Common myeloid progenitor, CD34-positive (primary cell): ENCODE measurements at regions not wholly inside any gene's neighbourhood (a gene's known extent, or its start where the extent isn't known, plus 50 kb on each side); places are given as distances from the start of the nearest gene placed in this dataset.

Experiments used
- CTCF ChIA-PET: fragments of 350-600 bp; sonication (Branson Sonifier 250); formaldehyde crosslinking; loops from one replicate; lab custom pipeline; 2021; ENCODE audit warnings: antibody characterized with exemption; lab: Charles Lee
- POLR2A ChIA-PET: fragments of 350-600 bp; sonication (Branson Sonifier 250); formaldehyde crosslinking; loops from one replicate; lab custom pipeline; 2021; ENCODE audit warnings: antibody characterized with exemption; lab: Charles Lee
- DNase-seq, 3 donors: peaks; one replicate each; pipeline versions ENCODE4 v3.0.0 to v3.0.0-alpha.2; 2013
- H3K27ac ChIP-seq, 2 experiments: 1 replicate in 1 of 2; 2 replicates in 1 of 2; pipeline ENCODE4 v1.7.0; 2013; ENCODE audit warnings: inconsistent platforms in 2 of 2, low read length in 2 of 2, mild to moderate bottlenecking in 2 of 2, low read depth in 1 of 2, moderate library complexity in 1 of 2; ENCODE audit not compliant: severe bottlenecking in 2 of 2, insufficient read depth in 1 of 2, poor library complexity in 1 of 2
- H3K27me3 ChIP-seq, 5 experiments: replicated peaks in 2 of 5; 1 replicate in 3 of 5; 2 replicates in 2 of 5; pipeline versions ENCODE4 v1.6.1 to v1.7.0; 2013; ENCODE audit warnings: low read length in 4 of 5, mild to moderate bottlenecking in 2 of 5, moderate library complexity in 2 of 5, inconsistent platforms in 1 of 5; ENCODE audit not compliant: insufficient read depth in 5 of 5, control insufficient read depth in 4 of 5
- H3K36me3 ChIP-seq, 4 experiments: 1 replicate in 2 of 4; 2 replicates in 2 of 4; pipeline versions ENCODE4 v1.6.1 to v1.7.0; 2013; ENCODE audit warnings: low read length in 3 of 4, control low read depth in 1 of 4, mild to moderate bottlenecking in 1 of 4; ENCODE audit not compliant: control insufficient read depth in 4 of 4, insufficient read depth in 4 of 4
- H3K4me1 ChIP-seq, 4 experiments: 1 replicate in 3 of 4; 2 replicates in 1 of 4; pipeline versions ENCODE4 v1.6.1 to v1.7.1; 2013; ENCODE audit warnings: low read length in 3 of 4, mild to moderate bottlenecking in 3 of 4, control low read depth in 1 of 4, inconsistent platforms in 1 of 4, moderate library complexity in 1 of 4; ENCODE audit not compliant: control insufficient read depth in 4 of 4, insufficient read depth in 4 of 4; ENCODE audit errors: control extremely low read depth in 1 of 4
- H3K4me3 ChIP-seq, 7 experiments: 1 replicate in 4 of 7; 2 replicates in 3 of 7; pipeline versions ENCODE4 v1.5.1 to v1.7.0; 2013; ENCODE audit warnings: mild to moderate bottlenecking in 7 of 7, low read length in 6 of 7, moderate library complexity in 6 of 7, inconsistent platforms in 2 of 7, low read depth in 2 of 7, control low read depth in 1 of 7; ENCODE audit not compliant: insufficient read depth in 4 of 7, control insufficient read depth in 1 of 7; ENCODE audit errors: extremely low read depth in 1 of 7
- H3K9me3 ChIP-seq, 5 experiments: 1 replicate in 4 of 5; 2 replicates in 1 of 5; pipeline versions ENCODE4 v1.6.1 to v1.7.1; 2013; ENCODE audit warnings: low read length in 4 of 5, mild to moderate bottlenecking in 2 of 5, inconsistent platforms in 1 of 5, low read depth in 1 of 5, moderate library complexity in 1 of 5; ENCODE audit not compliant: control insufficient read depth in 4 of 5, insufficient read depth in 2 of 5; ENCODE audit errors: control extremely low read depth in 1 of 5
- WGBS: methylation state at CpG from one replicate; pipeline ENCODE4 v1.1.5; 2013; ENCODE audit not compliant: insufficient coverage; 5-methylcytosine and 5-hydroxymethylcytosine counted together

DNA sequence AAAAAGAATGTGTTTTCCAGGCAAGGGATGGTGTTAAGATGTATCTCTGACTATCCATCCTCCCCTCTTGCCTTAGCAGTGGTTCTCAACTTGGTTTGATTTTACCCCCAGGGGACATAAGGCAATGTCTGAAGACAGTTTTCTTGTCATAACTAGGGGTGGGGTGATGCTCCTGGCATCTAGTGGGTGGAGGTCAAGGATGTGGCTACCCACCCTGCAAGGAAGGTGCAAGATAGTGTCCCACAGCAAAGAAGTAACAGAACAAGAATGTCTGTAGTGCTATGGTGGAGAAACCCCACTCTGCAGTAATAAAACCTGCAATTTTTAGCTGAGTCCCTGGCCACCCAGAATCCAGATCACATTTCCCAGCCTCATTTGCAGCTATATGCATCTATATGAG lies 81.2 kb upstream of the TBL1X start:
- Histone ChIP-seq H3K4me3 (no peak overlapping the region), H3K4me1 (no peaks in the 10 kb centered on the region), H3K27ac (no peak overlapping the region), H3K9me3 (peaks cover 0 to 2% (median 0%) of the 10 kb centered on the region in 5 experiments), H3K36me3 (no peaks in the 10 kb centered on the region), H3K27me3 (no peaks in the 10 kb centered on the region)
- DNase-seq: no peak
- ChIA-PET CTCF (interaction anchor here (1.1 kb wide), 1 partner anchor 10 kb away, joined by 3 read pairs; no protein-coding TSS in a partner anchor), POLR2A (no interaction called here)

DNA sequence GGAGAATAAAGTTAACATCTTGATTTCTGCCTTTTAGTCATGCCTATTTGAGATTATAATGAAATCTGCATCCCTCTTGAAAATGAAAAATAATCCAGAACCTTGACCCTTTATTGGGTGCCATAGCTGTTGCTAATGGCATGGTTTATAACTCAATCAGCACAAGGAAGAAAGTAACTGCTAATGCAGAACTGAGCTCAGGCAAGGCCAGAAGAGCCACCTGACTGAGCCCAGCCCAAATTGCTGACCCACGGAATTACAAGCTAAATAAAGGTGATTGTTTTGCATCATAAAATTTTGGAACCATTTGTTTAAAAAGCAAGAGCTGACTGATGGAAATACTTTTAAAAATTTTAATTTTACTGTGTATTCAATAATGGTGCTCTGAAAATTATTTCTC lies 76.4 kb upstream of the TBL1X start:
- no peaks in the 10 kb centered on the region for H3K27me3 ChIP-seq
- ChIA-PET CTCF (interaction anchor here (0.9 kb wide), 1 partner anchor 9 kb away, joined by 3 read pairs; no protein-coding TSS in a partner anchor), POLR2A (no interaction called here)
- peaks cover 0 to 2% (median 0%) of the 10 kb centered on the region in 5 experiments for H3K9me3 ChIP-seq
- no peaks in the 10 kb centered on the region for H3K36me3 ChIP-seq
- no peaks in the 10 kb centered on the region for H3K4me1 ChIP-seq
- WGBS: no CpG with 5 or more reads among the region's 1 CpG
- DNase-seq: no peak
- no peak overlapping the region for H3K27ac ChIP-seq
- no peak overlapping the region for H3K4me3 ChIP-seq

DNA sequence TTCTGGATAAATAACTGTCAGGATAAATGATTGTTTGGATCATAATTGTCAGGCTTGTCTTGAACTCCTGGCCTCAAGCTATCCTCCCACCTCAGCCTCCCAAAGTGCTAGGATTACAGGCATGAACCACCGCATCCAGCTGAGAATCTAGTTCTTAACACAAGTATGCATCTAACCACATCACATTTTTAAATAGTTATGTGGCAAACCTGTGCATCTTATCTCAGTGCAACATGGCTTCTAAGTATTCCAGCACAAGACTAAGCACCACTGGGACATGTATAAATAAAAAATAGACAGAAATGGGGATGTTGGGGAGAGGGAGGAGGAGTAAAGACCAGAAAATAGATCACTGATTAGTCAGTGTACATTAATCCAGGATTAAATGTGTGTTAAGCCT lies 74.7 kb upstream of the TBL1X start:
- no peak for DNase-seq
- CTCF ChIA-PET: no interaction called here
- Histone ChIP-seq H3K27ac (no peak overlapping the region), H3K4me3 (no peak overlapping the region), H3K4me1 (no peaks in the 10 kb centered on the region), H3K36me3 (no peaks in the 10 kb centered on the region), H3K9me3 (peaks cover 0 to 2% (median 0%) of the 10 kb centered on the region in 5 experiments), H3K27me3 (no peaks in the 10 kb centered on the region)
- WGBS: 86% methylated on average over 1 of the region's 1 CpG
- POLR2A ChIA-PET: no interaction called here

DNA sequence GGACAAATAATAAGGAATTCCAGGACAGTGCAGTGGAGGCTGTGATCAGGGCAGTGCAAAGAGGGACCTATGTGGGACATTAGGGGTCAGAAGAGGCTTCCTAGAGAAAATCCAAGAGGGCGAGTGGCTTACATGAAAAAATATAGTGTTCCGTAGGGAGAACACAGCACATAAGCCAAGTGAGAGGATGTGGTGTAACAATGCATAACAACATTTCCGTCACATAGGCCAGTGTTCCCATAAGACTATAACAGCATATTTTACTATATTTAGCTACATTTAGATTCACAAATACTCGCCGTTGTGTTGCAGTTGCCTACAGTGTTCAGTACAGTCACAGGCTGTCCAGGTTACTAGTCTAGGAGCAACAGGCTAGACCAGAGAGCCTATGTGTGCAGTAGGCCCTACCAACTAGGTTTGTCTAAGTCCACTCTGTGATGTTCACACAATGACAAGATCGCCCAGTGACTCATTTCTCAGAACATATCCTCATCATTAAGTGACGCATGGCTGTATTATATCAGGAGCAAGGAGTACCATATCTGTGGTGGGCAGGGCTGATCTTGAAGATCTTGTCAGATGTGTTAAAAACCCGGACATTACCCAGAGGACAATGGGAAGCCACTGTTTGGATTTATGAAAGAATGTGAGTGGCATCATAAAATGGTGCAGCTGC lies 74.0 kb upstream of the TBL1X start:
- CTCF ChIA-PET: no interaction called here
- DNase-seq: no peak
- WGBS: 95% methylated on average over 8 of the region's 8 CpGs

DNA sequence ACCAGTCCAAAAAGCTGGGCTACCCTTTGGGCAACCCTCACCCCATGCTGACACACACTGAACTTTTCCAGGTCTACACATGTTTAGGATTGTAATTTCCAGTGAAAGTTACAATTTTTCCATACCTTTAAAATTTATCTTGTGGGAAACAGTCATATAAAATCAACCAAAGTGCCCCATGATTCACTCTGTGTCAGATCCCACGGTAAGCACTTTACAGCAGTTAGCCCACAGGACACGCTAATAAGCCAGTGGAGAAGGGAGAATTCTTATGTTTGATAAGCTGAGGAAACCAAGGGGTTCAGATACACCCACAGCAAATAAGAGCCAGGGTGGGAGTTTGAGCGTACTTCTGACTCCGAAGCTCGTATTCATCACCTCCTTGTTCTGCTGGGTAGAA lies 72.4 kb upstream of the TBL1X start:
- no peak for DNase-seq
- no peaks in the 10 kb centered on the region for H3K36me3 ChIP-seq
- H3K4me1 ChIP-seq: peaks cover 0 to 5% (median 0%) of the 10 kb centered on the region in 4 experiments
- POLR2A ChIA-PET: no interaction called here
- WGBS: 97% methylated on average over 4 of the region's 5 CpGs
- no peak overlapping the region for H3K27ac ChIP-seq
- peaks cover 0 to 2% (median 0%) of the 10 kb centered on the region in 5 experiments for H3K9me3 ChIP-seq
- H3K27me3 ChIP-seq: no peaks in the 10 kb centered on the region
- CTCF ChIA-PET: no interaction called here
- H3K4me3 ChIP-seq: no peak overlapping the region

More for the DNA sequence above, 74.0 kb upstream of the TBL1X start:
- Histone ChIP-seq H3K36me3 (no peaks in the 10 kb centered on the region), H3K9me3 (peaks cover 0 to 2% (median 0%) of the 10 kb centered on the region in 5 experiments), H3K4me1 (no peaks in the 10 kb centered on the region), H3K4me3 (no peak overlapping the region), H3K27me3 (no peaks in the 10 kb centered on the region), H3K27ac (no peak overlapping the region)
- POLR2A ChIA-PET: no interaction called here

DNA sequence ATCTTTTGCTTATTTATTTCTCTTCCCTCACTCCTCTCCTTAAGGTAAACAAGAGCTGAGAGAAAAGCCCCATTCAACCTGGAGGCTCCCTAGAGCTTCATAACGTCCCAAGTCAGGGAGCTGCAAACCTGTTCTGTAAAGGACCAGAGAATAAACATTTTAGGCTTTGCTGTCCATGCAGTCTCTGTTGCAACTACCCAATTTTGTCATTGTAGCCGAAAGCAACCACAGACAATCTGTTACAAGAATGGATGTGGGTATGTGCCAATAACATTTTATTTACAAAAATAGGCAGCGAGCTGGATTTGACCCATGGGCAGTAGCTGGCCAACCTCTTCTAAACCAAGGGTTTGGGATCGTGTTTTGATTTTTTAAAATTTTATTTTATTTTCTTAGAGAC lies 71.3 kb upstream of the TBL1X start:
- no peak overlapping the region for H3K27ac ChIP-seq
- peaks cover 0 to 5% (median 0%) of the 10 kb centered on the region in 4 experiments for H3K4me1 ChIP-seq
- H3K36me3 ChIP-seq: no peaks in the 10 kb centered on the region
- 58% methylated on average over 1 of the region's 4 CpGs for WGBS
- H3K4me3 ChIP-seq: no peak overlapping the region
- ChIA-PET CTCF (interaction anchor here (0.9 kb wide), 1 partner anchor 10 kb away, joined by 3 read pairs; no protein-coding TSS in a partner anchor), POLR2A (no interaction called here)
- no peaks in the 10 kb centered on the region for H3K27me3 ChIP-seq
- DNase-seq: no peak
- no peaks in the 10 kb centered on the region for H3K9me3 ChIP-seq

DNA sequence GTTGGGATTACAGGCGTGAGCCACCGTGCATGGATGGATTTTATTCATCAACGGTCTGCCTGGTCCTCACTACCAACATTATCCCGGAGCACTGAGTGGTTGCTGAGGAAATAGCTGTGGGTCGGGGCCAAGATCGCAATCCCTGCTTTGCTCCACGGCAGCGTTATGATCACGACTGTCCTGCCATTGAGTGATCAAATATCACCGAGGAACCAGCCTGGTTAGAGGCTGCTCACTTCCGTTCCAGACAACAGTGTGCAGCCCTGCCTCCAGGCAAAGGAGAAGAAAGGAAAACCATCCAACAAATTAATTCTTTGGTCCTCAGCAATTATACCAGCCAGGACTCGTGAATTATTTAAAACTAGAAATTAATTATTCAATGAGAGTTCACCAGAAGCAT lies 70.6 kb upstream of the TBL1X start:
- no peaks in the 10 kb centered on the region for H3K27me3 ChIP-seq
- no peaks in the 10 kb centered on the region for H3K9me3 ChIP-seq
- peaks cover 0 to 5% (median 0%) of the 10 kb centered on the region in 4 experiments for H3K4me1 ChIP-seq
- ChIA-PET POLR2A (no interaction called here), CTCF (interaction anchor here (0.9 kb wide), 2 partner anchors 9 to 10 kb away, joined by 3 read pairs; no protein-coding TSS in a partner anchor)
- H3K4me3 ChIP-seq: no peak overlapping the region
- H3K36me3 ChIP-seq: no peaks in the 10 kb centered on the region
- DNase-seq: no peak
- H3K27ac ChIP-seq: no peak overlapping the region
- WGBS: 93% methylated on average over 10 of the region's 12 CpGs
